ENCODE measurements at regions not wholly inside any gene's neighbourhood (a gene's known extent, or its start where the extent isn't known, plus 50 kb on each side); places are given as distances from the start of the nearest gene placed in this dataset.

DNA sequence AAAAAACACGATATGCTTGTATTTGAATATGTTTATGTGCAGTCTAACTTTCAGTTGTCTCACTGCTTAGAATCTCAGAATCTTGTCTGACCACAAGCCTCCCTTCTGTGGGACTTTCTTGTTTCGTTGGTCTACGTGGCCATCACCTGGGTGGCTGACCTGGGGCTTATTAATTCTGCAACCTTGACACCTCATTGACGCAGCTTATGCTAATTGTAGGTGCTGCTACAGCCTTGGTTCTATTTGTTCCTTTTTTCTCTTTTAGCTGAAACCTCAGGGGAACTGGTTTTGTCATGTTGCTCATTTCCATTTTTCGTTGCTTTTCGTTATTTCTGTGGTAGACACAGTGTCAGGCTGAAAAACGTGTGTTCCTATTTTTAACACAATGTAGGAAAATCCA is 273.7 kb downstream of the SLC4A3 start:
- no peak for DNase-seq (ENCODE audit: low read depth)

DNA sequence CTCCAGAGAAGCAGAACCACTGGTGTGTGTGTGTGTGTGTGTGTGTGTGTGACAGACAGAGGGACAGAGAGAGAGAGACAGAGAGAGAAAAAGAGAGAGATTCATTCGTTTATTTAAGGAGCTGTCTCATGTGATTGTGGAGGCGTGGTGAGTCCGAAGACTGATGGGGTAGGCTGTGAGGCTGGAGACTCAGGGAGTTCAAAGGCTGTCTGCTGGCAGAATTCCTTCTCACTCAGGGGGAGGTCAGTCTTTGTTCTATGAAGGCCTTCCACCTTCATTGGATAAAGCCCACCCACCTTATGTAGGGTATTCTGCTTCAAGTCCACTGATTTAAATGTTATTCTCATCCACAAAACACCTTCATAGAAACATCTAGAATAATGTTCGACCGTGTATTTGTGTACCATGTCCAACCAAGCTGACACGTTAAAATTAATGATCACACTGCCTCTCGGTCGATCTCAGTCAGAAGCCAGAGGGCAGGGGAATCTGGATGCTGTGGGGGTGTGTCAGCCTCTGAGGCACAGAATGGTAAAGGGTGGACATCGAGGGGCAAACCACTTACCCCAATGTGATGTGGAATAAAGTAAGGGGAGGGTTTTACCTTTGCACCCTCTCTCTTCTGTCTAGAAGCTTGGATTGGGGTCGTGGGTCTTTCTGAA is 275.6 kb downstream of the SLC4A3 start:
- no peak for DNase-seq (ENCODE audit: low read depth)

DNA sequence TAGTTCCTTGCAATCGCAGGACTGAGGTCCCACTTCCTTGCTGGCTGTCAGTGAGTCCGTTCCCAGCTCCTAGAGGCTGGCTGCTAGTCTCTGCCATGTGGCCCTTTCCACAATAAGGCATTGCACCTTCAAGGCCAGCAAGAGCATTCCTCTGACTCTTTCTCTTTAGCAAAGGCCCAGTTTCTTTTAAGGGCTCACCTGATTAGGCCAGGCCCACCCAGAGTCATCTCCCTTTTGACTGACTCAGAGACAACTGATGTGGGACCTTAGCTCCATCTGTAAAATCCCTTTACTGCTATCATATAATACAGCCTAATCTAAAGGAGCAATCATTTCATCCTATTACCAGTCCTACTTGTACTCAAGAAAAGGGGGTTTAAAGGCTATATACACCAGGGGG is 278.2 kb downstream of the SLC4A3 start:
- DNase-seq (ENCODE audit: low read depth) = no peak

- no peak for DNase-seq (ENCODE audit: low read depth)
These were observed 278.9 kb downstream of the SLC4A3 start for GRCh38 chr2:219906114-219907010.

DNA sequence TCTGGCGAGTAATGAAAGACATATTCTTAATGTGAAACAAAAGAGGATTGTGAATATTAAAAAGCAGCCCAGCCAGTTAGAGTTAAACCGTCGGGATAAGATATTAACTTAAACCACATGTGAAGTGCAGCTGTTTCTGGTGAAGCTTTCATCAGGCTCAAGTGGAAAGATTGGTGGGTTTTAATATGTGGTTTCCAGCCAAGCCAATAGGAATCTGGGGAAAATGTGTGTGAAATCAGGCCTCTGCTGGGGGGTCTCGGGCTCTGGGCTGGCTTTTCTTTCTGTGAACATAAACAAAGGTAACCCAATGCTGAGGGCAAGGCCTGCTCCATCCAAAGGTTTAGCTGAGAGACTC is 279.6 kb downstream of the SLC4A3 start:
- DNase-seq (ENCODE audit: low read depth) = no peak

- DNase-seq (ENCODE audit: low read depth) = no peak
These were observed 281.1 kb downstream of the SLC4A3 start for GRCh38 chr2:219908538-219908937.

DNA sequence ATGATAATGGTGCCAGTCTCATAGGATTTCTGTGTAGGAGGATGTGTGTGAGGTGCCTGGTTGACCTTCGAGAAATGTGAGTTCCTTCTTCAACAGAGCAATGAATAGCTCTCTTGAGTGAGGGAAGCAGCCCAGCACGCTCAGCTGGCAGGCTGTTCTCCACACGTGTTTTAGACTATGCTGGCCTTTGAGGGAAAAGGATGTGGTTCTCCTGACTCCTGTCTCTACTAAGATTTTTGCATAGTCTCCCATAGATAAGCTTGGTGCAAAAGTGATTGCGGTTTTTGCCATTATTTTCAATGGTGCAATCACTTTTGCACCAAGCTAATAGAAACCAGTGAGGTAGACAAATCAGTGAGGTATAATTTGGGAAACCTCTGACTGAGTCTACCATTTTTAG is 284.1 kb downstream of the SLC4A3 start:
- DNase-seq (ENCODE audit: low read depth) = no peak

- DNase-seq (ENCODE audit: low read depth) = no peak
These were observed 285.1 kb downstream of the SLC4A3 start for GRCh38 chr2:219912491-219912921.

- no peak for DNase-seq (ENCODE audit: low read depth)
These were observed 287.1 kb downstream of the SLC4A3 start for GRCh38 chr2:219914577-219914976.

DNA sequence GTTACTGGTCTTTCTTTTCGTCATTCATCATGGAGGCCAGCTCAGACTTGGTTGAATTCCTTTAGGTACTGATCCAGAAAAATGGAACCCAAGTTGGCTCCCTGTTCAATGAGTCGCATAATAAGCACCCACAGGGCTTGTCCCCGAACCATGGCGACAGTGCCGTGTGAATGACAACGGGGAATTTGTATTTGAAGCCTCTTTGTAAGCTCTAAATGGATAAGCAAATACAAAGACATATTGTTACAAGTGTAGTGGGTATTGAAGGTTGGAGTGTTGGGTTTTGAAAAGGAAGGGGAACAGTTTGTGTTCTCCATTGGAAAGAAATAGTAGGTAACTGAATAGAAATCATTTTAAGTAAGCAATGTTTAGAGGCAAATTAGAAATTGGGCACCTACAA is 288.9 kb downstream of the SLC4A3 start:
- DNase-seq (ENCODE audit: low read depth) = no peak

GRCh38 chr2:219916726-219917440 is 289.5 kb downstream of the SLC4A3 start:
- DNase-seq (ENCODE audit: low read depth) = no peak

DNA sequence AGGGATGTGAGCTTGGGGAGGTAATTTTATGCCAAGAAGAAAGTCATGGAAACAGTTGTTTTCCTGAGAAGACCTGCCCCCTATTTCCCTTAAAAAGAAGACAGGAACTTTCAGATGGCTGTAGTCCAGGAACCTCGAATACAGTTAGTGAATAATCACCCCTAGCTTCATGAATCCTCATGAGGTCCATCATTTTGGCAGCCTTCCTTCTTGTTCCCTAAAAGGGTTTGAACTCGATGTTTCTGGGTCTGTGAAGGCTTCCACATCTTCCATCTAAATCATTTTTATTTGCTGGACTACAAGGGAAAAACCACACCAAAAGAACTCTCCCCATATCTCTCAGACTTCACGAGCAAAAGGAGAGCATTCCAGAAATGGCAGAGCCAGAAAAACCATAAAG is 290.8 kb downstream of the SLC4A3 start:
- DNase-seq (ENCODE audit: low read depth) = no peak

- no peak for DNase-seq (ENCODE audit: low read depth)
These were observed 291.5 kb downstream of the SLC4A3 start for GRCh38 chr2:219918944-219919343.

DNA sequence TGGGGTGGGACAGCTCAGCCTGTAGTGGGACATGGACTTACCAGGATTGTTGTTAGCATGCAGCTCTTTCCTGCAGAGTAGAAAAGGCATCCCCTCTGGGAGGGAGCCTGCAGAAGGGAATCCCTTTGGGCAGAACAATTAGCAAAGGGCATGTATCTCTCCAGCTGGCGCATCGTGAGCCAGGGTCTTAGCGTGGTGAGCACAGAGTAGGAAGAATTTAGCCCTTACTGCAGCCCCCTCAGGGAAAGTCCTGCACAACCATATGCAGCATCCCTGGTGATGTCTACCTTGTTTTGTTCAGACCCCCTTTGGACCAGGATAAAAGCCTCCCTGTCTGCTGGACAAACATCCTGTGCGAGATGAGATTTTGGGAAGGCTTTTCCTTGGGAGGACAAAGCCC is 292.1 kb downstream of the SLC4A3 start:
- DNase-seq (ENCODE audit: low read depth) = no peak

DNA sequence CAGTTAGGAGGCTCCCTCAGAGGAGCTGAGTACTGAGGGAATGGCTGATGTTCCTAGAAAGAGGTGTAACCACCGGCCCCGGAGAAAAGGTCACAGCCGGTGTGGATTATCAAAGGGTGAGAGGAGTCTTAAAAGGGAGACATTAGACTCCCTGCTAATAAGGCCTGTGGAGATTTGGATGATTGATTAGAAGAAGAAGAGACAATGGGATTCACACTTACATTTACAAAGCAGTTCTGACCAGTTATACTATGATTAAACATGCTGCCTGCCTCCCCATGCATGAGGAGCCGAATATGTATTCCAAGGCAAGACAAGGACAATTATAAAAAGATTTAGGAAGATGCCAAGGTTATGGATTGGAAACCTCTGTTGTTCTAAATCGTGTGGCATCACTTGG is 302.4 kb downstream of the SLC4A3 start:
- DNase-seq (ENCODE audit: low read depth) = no peak

GRCh38 chr2:219939647-219940046 is 312.2 kb downstream of the SLC4A3 start:
- no peak for DNase-seq (ENCODE audit: low read depth)

DNA sequence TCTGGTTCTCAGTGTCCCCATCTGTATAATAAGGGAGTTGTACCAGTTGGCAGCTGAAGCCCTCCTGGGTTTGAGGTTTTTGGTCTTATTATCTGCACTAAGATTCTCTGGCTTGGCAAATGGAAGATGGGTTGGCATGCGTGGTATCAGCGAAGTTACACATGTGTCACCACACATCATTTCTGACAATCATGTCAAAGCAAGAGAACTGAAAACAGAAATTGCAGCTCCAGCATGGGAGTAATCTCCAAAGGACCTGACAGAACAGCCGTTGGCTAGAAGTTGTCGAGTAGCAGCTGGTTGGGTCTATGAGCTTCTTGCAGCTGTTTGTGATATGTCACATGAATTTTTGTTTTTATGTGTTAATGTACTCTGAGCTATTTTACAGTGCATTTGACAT is 317.4 kb downstream of the SLC4A3 start:
- no peak for DNase-seq (ENCODE audit: low read depth)

GRCh38 chr2:219946021-219946420 is 318.6 kb downstream of the SLC4A3 start:
- DNase-seq (ENCODE audit: low read depth) = no peak

DNA sequence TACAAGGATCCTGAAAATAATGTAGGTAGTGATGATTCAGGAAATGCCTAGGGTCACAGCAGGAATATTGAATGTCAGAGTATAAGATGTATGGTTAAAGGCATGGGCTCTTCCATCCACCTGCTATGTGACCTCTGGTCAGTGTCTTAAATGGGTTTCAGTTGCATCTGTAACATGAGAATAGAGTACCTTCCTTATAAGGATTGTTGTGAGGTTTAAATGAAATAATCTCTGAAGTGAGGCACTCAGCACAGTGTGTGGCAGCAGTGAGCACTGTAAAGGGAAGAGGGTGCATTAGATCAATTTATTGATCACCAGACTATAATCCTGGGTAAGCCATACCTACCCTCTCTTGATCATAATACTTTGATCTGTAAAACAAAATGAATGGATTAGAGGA is 319.1 kb downstream of the SLC4A3 start:
- no peak for DNase-seq (ENCODE audit: low read depth)

DNA sequence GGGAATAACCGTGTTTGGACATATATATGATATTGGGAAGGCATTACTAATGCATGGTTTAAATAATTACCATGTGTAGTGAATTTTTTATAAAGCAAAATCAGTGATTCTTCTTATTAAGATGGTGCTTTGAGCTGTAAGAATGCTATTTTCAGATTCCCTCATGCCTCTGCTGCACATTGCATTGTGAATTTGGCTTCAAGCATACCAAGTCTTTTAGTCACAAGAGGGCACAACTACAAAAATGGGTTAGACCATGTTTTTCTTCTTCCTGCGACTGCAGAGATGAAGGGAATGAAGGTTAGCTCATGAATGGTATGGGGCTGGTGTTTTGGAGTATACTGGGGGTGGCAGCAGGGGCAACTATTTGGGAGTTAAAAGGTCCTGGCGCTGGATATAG is 320.1 kb downstream of the SLC4A3 start:
- DNase-seq (ENCODE audit: low read depth) = no peak

DNA sequence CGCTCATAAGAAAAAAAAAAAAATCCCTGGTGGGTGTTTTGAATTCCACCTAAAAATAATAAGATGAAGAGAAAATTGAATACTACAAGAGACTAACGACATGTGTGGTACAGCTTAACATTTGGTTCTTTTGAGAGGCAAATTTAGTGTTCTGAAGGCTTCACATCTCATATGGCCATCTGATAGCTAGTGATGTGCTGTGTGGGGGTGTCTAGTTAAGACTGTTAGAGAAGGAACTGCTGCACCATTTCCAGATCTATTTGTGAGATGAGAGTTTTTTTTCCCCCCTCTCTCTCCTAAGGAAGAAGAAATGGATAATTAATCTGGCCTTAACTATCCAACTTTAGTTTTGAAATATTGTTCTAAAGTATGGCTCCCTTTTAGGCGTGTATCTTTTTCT is 321.6 kb downstream of the SLC4A3 start:
- DNase-seq (ENCODE audit: low read depth) = no peak

- no peak for DNase-seq (ENCODE audit: low read depth)
These were observed 323.7 kb downstream of the SLC4A3 start for GRCh38 chr2:219951099-219951498.

GRCh38 chr2:219954331-219954730 is 326.9 kb downstream of the SLC4A3 start:
- no peak for DNase-seq (ENCODE audit: low read depth)

Data from stimulated activated CD8-positive, alpha-beta memory T cell treated with anti-CD3 and anti-CD28 coated beads, Interleukin-12 subunit alpha, Interleukin-12 subunit beta, amount 100 ng/mL, for 4 hours (primary cell).